Fibroblast of villous mesenchyme (primary cell): ENCODE measurements at regions not wholly inside any gene's neighbourhood (a gene's known extent, or its start where the extent isn't known, plus 50 kb on each side); places are given as distances from the start of the nearest gene placed in this dataset. TPM values are rescaled to one million over a fixed set of nuclear protein-coding genes. Genes with fewer than 3 reads are reported as not detected.

Experiments used
- DNase-seq: peaks from one replicate; pipeline ENCODE4 v3.0.0-alpha.2; 2010; ENCODE audit warnings: low read depth
- H3K4me3 ChIP-seq: 2 replicates; pipeline ENCODE4 v1.5.1; 2011; ENCODE audit warnings: low read depth, mild to moderate bottlenecking, low read length
- CTCF ChIP-seq: IDR thresholded peaks from 2 replicates; pipeline ENCODE4 v1.5.1; 2012; ENCODE audit warnings: low read depth, mild to moderate bottlenecking, low read length; ENCODE audit not compliant: insufficient read depth
- small RNA-seq: library from RNA; depleted of rRNA; stranded (forward); fragments of <200 nt; gene quantifications from one replicate; pipeline ENCODE3, GENCODE V24; 2012

DNA sequence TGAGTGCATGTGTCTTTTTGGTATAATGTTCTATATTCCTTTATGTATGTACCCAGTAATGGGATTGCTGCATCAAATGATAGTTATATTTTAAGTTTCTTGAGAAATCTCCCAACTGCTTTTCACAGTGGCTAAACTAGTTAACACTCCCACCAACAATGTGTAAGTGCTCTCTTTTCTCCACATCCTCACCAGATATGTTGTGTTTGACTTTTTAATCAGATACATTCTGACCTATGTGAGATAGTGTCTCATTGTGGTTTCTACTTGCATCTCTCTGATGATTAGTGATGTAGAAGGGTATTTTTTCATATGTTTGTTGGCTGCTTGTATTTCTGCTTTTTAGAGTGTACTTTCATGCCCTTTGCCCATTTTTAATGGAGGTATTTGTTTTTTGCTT lies 62.8 kb upstream of the ALG10B start:
- TF ChIP-seq CTCF = no peak
- no peak for DNase-seq
- no peak overlapping the region for H3K4me3 ChIP-seq

- H3K4me3 ChIP-seq = no peak overlapping the region
- no peak for DNase-seq
- no peak for TF ChIP-seq CTCF
These were observed 58.2 kb upstream of the ALG10B start for GRCh38 chr12:38258411-38258810.

Small RNAs in the stretch of these regions (small RNA-seq; reads per million reads assigned to genes)
- gene RF01518 (not detected), gene RNA5SP358 (0.56 reads per million), gene RNA5SP359 (1.7 reads per million, percentile 42 among the genes with 10 or more reads in this experiment)
